Smooth muscle cell (in vitro differentiated cells): ENCODE measurements at regions not wholly inside any gene's neighbourhood (a gene's known extent, or its start where the extent isn't known, plus 50 kb on each side); places are given as distances from the start of the nearest gene placed in this dataset.

Source experiments
- DNase-seq: peaks from one replicate; lab custom pipeline; 2025; ENCODE audit not compliant: unreplicated experiment; lab: John Stamatoyannopoulos, UW
- H2AFZ ChIP-seq: fragments of 200-600 bp; sonication (generic); 2 replicates; pipeline ENCODE4 v1.6.0; 2016; ENCODE audit warnings: antibody characterized with exemption, low read depth, mild to moderate bottlenecking
- H3F3A ChIP-seq: fragments of 200-600 bp; sonication (generic); 2 replicates; pipeline ENCODE4 v1.6.0; 2017; ENCODE audit warnings: antibody characterized with exemption, low read depth
- H3K27ac ChIP-seq: fragments of 200-600 bp; sonication (generic); 2 replicates; pipeline ENCODE4 v1.5.1; 2016; ENCODE audit warnings: low read depth, mild to moderate bottlenecking
- H3K27me3 ChIP-seq: fragments of 200-600 bp; sonication (generic); 2 replicates; pipeline ENCODE4 v1.6.1; 2016; ENCODE audit warnings: low read depth, mild to moderate bottlenecking
- H3K36me3 ChIP-seq: fragments of 200-600 bp; sonication (generic); 2 replicates; pipeline ENCODE4 v1.5.1; 2016; ENCODE audit warnings: low read depth
- H3K4me1 ChIP-seq: fragments of 200-600 bp; sonication (generic); 2 replicates; pipeline ENCODE4 v1.5.1; 2016; ENCODE audit warnings: low read depth
- H3K4me2 ChIP-seq: fragments of 200-600 bp; sonication (generic); 2 replicates; pipeline ENCODE4 v1.6.0; 2016; ENCODE audit warnings: mild to moderate bottlenecking
- H3K4me3 ChIP-seq: fragments of 200-600 bp; sonication (generic); 2 replicates; pipeline ENCODE4 v1.5.1; 2016; ENCODE audit warnings: mild to moderate bottlenecking
- H3K79me2 ChIP-seq: fragments of 200-600 bp; sonication (generic); 2 replicates; pipeline ENCODE4 v1.6.0; 2016; ENCODE audit warnings: low read depth, mild to moderate bottlenecking
- H3K9ac ChIP-seq: fragments of 200-600 bp; sonication (generic); 2 replicates; pipeline ENCODE4 v1.6.0; 2016; ENCODE audit warnings: low read depth
- H3K9me3 ChIP-seq: fragments of 200-600 bp; sonication (generic); replicated peaks from 2 replicates; pipeline ENCODE4 v1.5.1; 2016; ENCODE audit warnings: low read depth
- H4K20me1 ChIP-seq: fragments of 200-600 bp; sonication (generic); 2 replicates; pipeline ENCODE4 v1.6.0; 2016; ENCODE audit warnings: low read depth
- WGBS: methylation state at CpG from one replicate; pipeline ENCODE4 v1.1.7; 2016; ENCODE audit warnings: low lambda C conversion rate; 5-methylcytosine and 5-hydroxymethylcytosine counted together
- TF ChIP-seq, protein P1 (sequence below): fragments of 200-600 bp; sonication (generic); IDR thresholded peaks from 2 replicates; pipeline ENCODE4 v1.5.1; 2017; ENCODE audit warnings: borderline replicate concordance, mild to moderate bottlenecking, antibody characterized with exemption; ENCODE audit not compliant: insufficient read depth, poor library complexity, severe bottlenecking

DNA sequence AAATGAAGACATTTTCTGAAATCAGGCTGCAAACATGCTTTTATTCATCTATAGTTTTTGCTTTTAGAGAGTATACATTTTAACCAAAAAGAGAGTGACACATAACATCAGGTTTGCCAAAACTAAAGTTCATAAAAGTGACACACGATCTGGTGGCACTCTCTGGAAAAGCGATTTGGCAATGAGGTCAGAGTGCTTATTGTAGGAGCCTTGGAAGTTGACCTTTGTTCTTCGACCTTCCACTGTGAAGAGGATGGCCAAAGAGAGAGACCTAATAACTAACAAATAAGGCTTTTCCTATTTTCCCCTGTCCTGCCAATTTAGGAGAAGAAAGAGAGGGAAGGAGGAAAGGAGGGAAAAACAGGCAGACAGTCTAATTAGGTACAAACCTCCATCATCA lies 230.1 kb downstream of the SIM1 start:
- Histone ChIP-seq H3K27me3 (no peaks in the 10 kb centered on the region), H3K27ac (no peak overlapping the region), H3K4me1 (no peaks in the 10 kb centered on the region), H3K4me2 (no peak overlapping the region), H3K36me3 (no peaks in the 10 kb centered on the region), H4K20me1 (no peaks in the 10 kb centered on the region), H3K4me3 (no peak overlapping the region), H2AFZ (no peak overlapping the region), H3F3A (no peaks in the 10 kb centered on the region), H3K79me2 (no peaks in the 10 kb centered on the region), H3K9ac (no peak overlapping the region), H3K9me3 (no peaks in the 10 kb centered on the region)
- TF ChIP-seq, protein P1, sequence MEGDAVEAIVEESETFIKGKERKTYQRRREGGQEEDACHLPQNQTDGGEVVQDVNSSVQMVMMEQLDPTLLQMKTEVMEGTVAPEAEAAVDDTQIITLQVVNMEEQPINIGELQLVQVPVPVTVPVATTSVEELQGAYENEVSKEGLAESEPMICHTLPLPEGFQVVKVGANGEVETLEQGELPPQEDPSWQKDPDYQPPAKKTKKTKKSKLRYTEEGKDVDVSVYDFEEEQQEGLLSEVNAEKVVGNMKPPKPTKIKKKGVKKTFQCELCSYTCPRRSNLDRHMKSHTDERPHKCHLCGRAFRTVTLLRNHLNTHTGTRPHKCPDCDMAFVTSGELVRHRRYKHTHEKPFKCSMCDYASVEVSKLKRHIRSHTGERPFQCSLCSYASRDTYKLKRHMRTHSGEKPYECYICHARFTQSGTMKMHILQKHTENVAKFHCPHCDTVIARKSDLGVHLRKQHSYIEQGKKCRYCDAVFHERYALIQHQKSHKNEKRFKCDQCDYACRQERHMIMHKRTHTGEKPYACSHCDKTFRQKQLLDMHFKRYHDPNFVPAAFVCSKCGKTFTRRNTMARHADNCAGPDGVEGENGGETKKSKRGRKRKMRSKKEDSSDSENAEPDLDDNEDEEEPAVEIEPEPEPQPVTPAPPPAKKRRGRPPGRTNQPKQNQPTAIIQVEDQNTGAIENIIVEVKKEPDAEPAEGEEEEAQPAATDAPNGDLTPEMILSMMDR, result no peak
- 89% methylated on average over 3 of the region's 3 CpGs for WGBS
- no peak for DNase-seq

DNA sequence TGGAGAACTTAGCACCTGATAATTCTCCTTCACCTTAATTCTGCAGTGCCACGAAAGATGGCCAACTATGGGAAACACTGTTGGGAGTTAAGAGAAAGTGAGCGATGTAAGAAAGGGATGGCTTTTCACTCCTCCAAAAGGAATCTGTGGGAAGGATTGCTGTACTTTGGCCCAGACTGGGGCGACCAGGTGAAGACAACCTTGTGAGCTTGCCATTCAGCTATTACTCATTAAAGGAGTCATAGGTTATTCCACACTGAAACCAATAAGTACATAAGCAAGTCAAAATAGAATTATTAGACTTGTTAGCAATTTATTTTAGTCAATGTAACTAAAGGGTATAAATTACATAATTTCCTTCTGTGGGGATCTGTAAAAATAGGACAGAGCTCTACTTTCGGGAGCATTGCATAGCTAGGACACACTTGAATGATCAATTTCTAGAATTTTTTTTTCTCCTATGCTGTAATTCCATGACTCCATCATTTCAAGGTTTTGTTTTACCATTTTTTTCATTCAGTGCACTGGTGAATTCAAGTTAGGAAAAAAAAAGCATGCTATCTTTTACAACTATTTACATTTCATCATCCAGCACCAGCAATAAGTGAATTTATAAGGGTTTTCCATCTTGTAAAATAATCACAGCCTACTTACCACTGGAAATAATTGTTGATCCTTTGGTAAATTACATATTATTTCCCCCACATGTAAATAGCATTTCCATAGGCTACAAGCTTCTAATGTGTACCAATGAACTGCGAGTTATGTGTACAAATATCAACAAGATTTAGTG lies 231.7 kb downstream of the SIM1 start:
- no peaks in the 10 kb centered on the region for H3K27me3 ChIP-seq
- H3K27ac ChIP-seq, result no peak overlapping the region
- peaks cover 4% of the 10 kb centered on the region for H3K4me1 ChIP-seq
- H3K9ac ChIP-seq, result no peak overlapping the region
- no peaks in the 10 kb centered on the region for H3F3A ChIP-seq
- no peaks in the 10 kb centered on the region for H4K20me1 ChIP-seq
- peak overlapping the region; percentile 21 for H2AFZ ChIP-seq
- no peak overlapping the region for H3K4me2 ChIP-seq
- no peaks in the 10 kb centered on the region for H3K79me2 ChIP-seq
- WGBS, result 90% methylated on average over 5 of the region's 5 CpGs
- no peak for DNase-seq
- no peaks in the 10 kb centered on the region for H3K9me3 ChIP-seq
- TF ChIP-seq, protein P1, result no peak
- H3K4me3 ChIP-seq, result no peak overlapping the region
- H3K36me3 ChIP-seq, result no peaks in the 10 kb centered on the region

DNA sequence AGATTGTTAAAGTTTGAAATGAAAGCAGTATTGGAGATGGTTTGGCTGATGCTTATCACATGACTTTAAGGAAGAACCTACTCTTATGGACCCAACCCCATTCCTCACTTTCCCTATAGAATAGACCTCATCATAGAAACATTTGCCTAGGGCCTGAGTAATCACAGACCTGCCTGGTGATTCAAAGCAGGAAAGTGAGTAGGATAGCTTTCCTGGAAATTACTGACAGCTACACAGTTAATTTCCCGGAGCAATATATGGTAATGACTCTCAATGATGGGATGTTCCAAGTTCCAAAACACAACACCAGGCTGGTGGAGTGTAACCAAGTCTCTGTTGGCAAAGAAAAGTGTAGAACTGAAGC lies 233.8 kb downstream of the SIM1 start:
- Histone ChIP-seq H3K4me2 (no peak overlapping the region), H3K36me3 (no peaks in the 10 kb centered on the region), H2AFZ (no peak overlapping the region), H4K20me1 (no peaks in the 10 kb centered on the region), H3F3A (no peaks in the 10 kb centered on the region), H3K27ac (no peak overlapping the region), H3K27me3 (no peaks in the 10 kb centered on the region), H3K9ac (no peak overlapping the region), H3K79me2 (no peaks in the 10 kb centered on the region), H3K4me1 (peaks cover 4% of the 10 kb centered on the region), H3K9me3 (no peaks in the 10 kb centered on the region), H3K4me3 (no peak overlapping the region)
- no peak for DNase-seq
- 62% methylated on average over 1 of the region's 1 CpG for WGBS
- TF ChIP-seq, protein P1, result no peak
